ENCODE measurements at regions not wholly inside any gene's neighbourhood (a gene's known extent, or its start where the extent isn't known, plus 50 kb on each side); places are given as distances from the start of the nearest gene placed in this dataset.

- no peak overlapping the region for H3K27ac Mint-ChIP-seq
- DNase-seq, result no peak
Measured at GRCh38 chr3:117268318-117268717, 558.7 kb downstream of the TUSC7 start.

GRCh38 chr3:117272274-117272673, 562.7 kb downstream of the TUSC7 start:
- ChIA-PET CTCF (no interaction called here), POLR2A (no interaction called here)
- H3K4me1 Mint-ChIP-seq (ENCODE audit: low read depth), result no peaks in the 10 kb centered on the region
- H3K9me3 Mint-ChIP-seq (ENCODE audit: insufficient read depth), result peaks cover 7% of the 10 kb centered on the region
- H3K27me3 Mint-ChIP-seq (ENCODE audit: low read depth), result no peaks in the 10 kb centered on the region
- no peak overlapping the region for H3K4me3 Mint-ChIP-seq
- no peak for ATAC-seq
- no peak overlapping the region for H3K27ac Mint-ChIP-seq
- no peak for DNase-seq
- H3K36me3 Mint-ChIP-seq (ENCODE audit: low read depth), result no peaks in the 10 kb centered on the region

More at GRCh38 chr3:117268318-117268717, 558.7 kb downstream of the TUSC7 start:
- H3K4me3 Mint-ChIP-seq, result no peak overlapping the region
- no peak for ATAC-seq
- no peaks in the 10 kb centered on the region for H3K27me3 Mint-ChIP-seq (ENCODE audit: low read depth)
- CTCF ChIA-PET, result no interaction called here
- no peaks in the 10 kb centered on the region for H3K4me1 Mint-ChIP-seq (ENCODE audit: low read depth)
- POLR2A ChIA-PET, result no interaction called here
- H3K9me3 Mint-ChIP-seq (ENCODE audit: insufficient read depth), result peaks cover 7% of the 10 kb centered on the region
- no peaks in the 10 kb centered on the region for H3K36me3 Mint-ChIP-seq (ENCODE audit: low read depth)

DNA sequence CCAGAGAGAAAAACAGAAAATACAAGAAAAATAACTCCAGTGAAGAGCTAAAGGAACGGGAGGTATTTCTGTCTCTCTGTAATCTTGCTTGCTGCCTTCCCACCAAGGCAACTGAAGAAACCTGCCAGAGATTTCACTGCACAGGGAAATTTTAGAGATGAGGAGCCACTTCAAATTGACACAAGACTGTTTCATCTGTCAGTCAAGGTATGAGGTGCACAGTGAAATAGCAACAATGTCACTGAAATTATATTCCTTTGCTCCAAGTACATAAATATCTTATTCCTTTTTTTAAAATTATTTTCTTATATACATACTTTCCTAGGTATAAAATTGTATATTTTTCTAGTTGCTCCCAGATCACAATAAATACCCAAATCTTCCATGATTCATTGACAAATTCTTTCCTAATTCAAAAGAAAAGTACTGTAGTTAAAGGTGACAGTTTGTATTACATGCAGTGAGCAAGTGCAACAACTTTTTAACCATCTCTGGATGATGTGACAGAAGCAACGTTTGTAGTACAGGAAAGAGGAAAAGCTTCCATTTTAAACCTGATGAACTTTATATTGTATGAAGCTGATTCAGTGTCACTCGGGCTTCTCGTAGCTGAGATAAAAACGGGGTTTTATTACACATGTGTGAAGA, 563.4 kb downstream of the TUSC7 start:
- Mint-ChIP-seq H3K4me3 (no peak overlapping the region), H3K27ac (no peak overlapping the region)

DNA sequence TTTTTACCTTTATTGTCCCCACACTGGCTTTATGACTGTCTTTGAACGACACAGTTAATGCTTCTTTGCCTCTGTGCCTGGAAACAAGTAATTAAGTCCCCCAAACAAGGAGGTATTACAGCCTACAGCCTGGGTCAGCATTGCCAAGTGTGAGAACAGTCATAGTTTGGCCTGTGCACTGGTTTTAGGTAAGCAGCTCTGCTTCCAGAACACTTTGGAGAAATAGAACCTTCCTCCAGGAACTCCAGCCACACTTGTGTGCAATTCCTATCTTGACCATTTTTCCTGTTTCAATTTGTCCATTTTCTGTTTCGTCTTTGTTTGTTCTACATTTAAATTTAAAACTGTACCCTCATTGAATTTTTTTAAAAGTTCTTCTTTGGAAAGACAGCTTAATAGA, 568.2 kb downstream of the TUSC7 start:
- Mint-ChIP-seq H3K9me3 (ENCODE audit: insufficient read depth) (no peaks in the 10 kb centered on the region), H3K4me3 (no peak overlapping the region), H3K36me3 (ENCODE audit: low read depth) (no peaks in the 10 kb centered on the region), H3K27ac (no peak overlapping the region), H3K27me3 (ENCODE audit: low read depth) (no peaks in the 10 kb centered on the region), H3K4me1 (ENCODE audit: low read depth) (no peaks in the 10 kb centered on the region)
- ChIA-PET CTCF (no interaction called here), POLR2A (no interaction called here)
- ATAC-seq (no peak), DNase-seq (no peak)

More for the DNA sequence above, 563.4 kb downstream of the TUSC7 start:
- ATAC-seq (no peak), DNase-seq (no peak)
- H3K36me3 Mint-ChIP-seq (ENCODE audit: low read depth), result no peaks in the 10 kb centered on the region
- no peaks in the 10 kb centered on the region for H3K27me3 Mint-ChIP-seq (ENCODE audit: low read depth)
- peaks cover 7% of the 10 kb centered on the region for H3K9me3 Mint-ChIP-seq (ENCODE audit: insufficient read depth)
- H3K4me1 Mint-ChIP-seq (ENCODE audit: low read depth), result no peaks in the 10 kb centered on the region
- ChIA-PET POLR2A (no interaction called here), CTCF (no interaction called here)

DNA sequence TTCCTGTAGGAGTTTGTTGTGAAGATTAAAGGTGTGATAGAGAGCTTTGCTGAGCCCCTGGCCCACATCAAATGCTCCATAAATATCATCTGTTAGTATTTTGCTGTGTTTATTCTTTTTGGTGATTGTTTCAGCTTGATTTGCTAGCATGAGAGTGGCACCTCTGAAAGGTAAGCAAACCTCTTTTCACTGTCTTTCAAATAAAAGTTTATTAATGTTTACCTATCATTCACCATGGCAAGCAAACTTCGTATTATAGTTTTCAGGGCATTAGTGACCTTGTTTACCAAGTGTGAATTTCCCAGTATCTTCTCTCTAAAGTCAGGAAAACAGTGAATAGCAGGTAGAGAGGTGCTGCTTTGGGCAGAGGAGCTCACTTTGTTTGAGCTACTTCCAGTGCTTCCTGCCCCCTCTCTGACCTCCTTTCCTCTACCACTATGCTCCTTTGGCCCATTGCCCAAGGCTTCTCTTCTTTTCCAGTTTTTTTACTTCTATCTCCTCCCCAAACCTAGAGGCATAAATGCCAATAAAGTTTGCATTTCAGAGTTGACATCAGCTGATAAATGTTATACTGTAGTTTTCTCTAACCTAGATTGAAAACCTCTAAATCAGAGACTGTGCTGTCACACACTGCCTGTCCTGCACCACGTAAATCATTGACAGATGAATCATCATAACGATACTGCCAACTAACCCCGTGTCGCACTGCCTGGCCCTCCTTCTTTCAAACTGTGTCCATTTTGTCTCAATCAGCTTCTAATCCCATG, 569.0 kb downstream of the TUSC7 start:
- no peak overlapping the region for H3K27ac Mint-ChIP-seq
- no peaks in the 10 kb centered on the region for H3K9me3 Mint-ChIP-seq (ENCODE audit: insufficient read depth)
- H3K4me1 Mint-ChIP-seq (ENCODE audit: low read depth), result no peaks in the 10 kb centered on the region
- CTCF ChIA-PET, result no interaction called here
- no peak overlapping the region for H3K4me3 Mint-ChIP-seq
- H3K27me3 Mint-ChIP-seq (ENCODE audit: low read depth), result no peaks in the 10 kb centered on the region
- ATAC-seq, result no peak
- POLR2A ChIA-PET, result no interaction called here
- no peak for DNase-seq
- H3K36me3 Mint-ChIP-seq (ENCODE audit: low read depth), result no peaks in the 10 kb centered on the region

- Mint-ChIP-seq H3K4me3 (no peak overlapping the region), H3K4me1 (ENCODE audit: low read depth) (no peaks in the 10 kb centered on the region), H3K27me3 (ENCODE audit: low read depth) (no peaks in the 10 kb centered on the region), H3K36me3 (ENCODE audit: low read depth) (no peaks in the 10 kb centered on the region), H3K27ac (no peak overlapping the region), H3K9me3 (ENCODE audit: insufficient read depth) (no peaks in the 10 kb centered on the region)
- ChIA-PET POLR2A (no interaction called here), CTCF (no interaction called here)
- no peak for ATAC-seq
- DNase-seq, result no peak
Measured at GRCh38 chr3:117281371-117281770, 571.8 kb downstream of the TUSC7 start.

- Mint-ChIP-seq H3K9me3 (ENCODE audit: insufficient read depth) (no peaks in the 10 kb centered on the region), H3K4me3 (no peak overlapping the region), H3K27ac (no peak overlapping the region), H3K27me3 (ENCODE audit: low read depth) (no peaks in the 10 kb centered on the region), H3K4me1 (ENCODE audit: low read depth) (no peaks in the 10 kb centered on the region), H3K36me3 (ENCODE audit: low read depth) (no peaks in the 10 kb centered on the region)
- ChIA-PET POLR2A (no interaction called here), CTCF (no interaction called here)
- DNase-seq (no peak), ATAC-seq (no peak)
Measured at GRCh38 chr3:117282566-117282965, 573.0 kb downstream of the TUSC7 start.

DNA sequence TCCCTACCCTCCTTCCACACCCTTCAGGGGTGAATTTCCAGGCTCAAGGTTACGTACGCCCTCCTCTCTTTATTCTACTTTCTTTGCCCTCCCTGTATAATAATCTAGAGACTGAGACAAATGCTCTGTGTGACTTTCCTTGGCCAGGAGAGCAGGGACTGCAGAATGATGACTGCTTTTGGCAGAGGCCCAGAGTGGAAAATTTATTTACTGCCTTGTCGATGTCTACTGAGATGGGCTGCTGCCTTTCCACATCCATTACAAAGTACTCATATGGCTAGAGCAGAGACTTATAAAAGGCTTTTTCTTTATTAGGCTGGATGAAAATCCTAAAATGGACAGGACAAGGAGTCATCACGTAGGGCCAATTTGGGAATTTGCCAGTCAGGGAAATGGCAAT, 576.2 kb downstream of the TUSC7 start:
- Mint-ChIP-seq H3K27ac (no peak overlapping the region), H3K27me3 (ENCODE audit: low read depth) (no peaks in the 10 kb centered on the region), H3K4me1 (ENCODE audit: low read depth) (no peaks in the 10 kb centered on the region), H3K9me3 (ENCODE audit: insufficient read depth) (no peaks in the 10 kb centered on the region), H3K36me3 (ENCODE audit: low read depth) (no peaks in the 10 kb centered on the region), H3K4me3 (no peak overlapping the region)
- ChIA-PET CTCF (no interaction called here), POLR2A (no interaction called here)
- no peak for ATAC-seq
- DNase-seq, result no peak

DNA sequence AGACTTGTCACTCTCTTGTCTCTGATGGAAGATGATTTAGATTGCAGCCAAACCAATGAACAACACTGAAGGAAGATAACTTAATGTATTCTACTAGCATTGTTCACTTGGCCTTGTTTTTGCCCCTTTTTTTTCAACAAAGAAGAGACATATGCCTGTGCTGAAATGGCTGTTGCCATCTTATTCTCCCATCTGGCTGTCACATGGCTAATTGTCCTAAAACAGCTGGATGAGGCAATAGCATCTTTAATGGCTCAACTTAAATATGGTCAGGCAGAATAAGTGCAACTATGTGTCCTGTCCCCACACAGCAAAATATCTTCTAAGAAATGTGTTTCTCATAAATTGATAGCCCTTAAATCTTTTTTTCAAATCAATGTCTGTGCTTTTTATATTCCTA, 576.9 kb downstream of the TUSC7 start:
- no peaks in the 10 kb centered on the region for H3K9me3 Mint-ChIP-seq (ENCODE audit: insufficient read depth)

GRCh38 chr3:117287602-117288001, 578.0 kb downstream of the TUSC7 start:
- Mint-ChIP-seq H3K4me1 (ENCODE audit: low read depth) (no peaks in the 10 kb centered on the region), H3K27me3 (ENCODE audit: low read depth) (no peaks in the 10 kb centered on the region), H3K27ac (no peak overlapping the region), H3K36me3 (ENCODE audit: low read depth) (no peaks in the 10 kb centered on the region), H3K9me3 (ENCODE audit: insufficient read depth) (no peaks in the 10 kb centered on the region), H3K4me3 (no peak overlapping the region)
- POLR2A ChIA-PET, result no interaction called here
- CTCF ChIA-PET, result no interaction called here
- DNase-seq, result no peak
- ATAC-seq, result no peak

More for the DNA sequence above, 576.9 kb downstream of the TUSC7 start:
- DNase-seq (no peak), ATAC-seq (no peak)
- POLR2A ChIA-PET, result no interaction called here
- no peak overlapping the region for H3K4me3 Mint-ChIP-seq
- no peaks in the 10 kb centered on the region for H3K27me3 Mint-ChIP-seq (ENCODE audit: low read depth)
- no peaks in the 10 kb centered on the region for H3K36me3 Mint-ChIP-seq (ENCODE audit: low read depth)
- no peaks in the 10 kb centered on the region for H3K4me1 Mint-ChIP-seq (ENCODE audit: low read depth)
- no peak overlapping the region for H3K27ac Mint-ChIP-seq
- CTCF ChIA-PET, result no interaction called here

GRCh38 chr3:117291476-117291875, 581.9 kb downstream of the TUSC7 start:
- POLR2A ChIA-PET, result no interaction called here
- DNase-seq (no peak), ATAC-seq (no peak)
- Mint-ChIP-seq H3K36me3 (ENCODE audit: low read depth) (no peaks in the 10 kb centered on the region), H3K4me1 (ENCODE audit: low read depth) (no peaks in the 10 kb centered on the region), H3K27ac (no peak overlapping the region), H3K9me3 (ENCODE audit: insufficient read depth) (no peaks in the 10 kb centered on the region), H3K27me3 (ENCODE audit: low read depth) (no peaks in the 10 kb centered on the region), H3K4me3 (no peak overlapping the region)
- CTCF ChIA-PET, result no interaction called here

DNA sequence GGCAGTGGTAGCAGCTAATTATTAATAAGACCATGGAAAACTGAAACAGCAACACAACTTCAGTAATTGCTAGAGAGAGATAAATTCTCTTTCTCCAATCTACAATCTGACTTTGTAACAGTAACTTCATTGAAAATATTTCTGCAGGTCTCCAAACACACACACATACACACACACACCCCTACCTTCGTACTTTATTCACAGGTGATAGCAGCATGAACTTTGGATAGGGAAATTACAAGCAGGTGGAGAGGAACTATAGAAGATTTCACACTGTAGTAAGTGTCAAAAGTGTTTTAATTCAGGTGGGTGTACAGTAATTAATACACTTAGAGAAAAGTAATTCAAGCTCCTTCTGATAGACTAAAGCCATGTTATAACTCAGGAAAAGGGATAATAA, 587.5 kb downstream of the TUSC7 start:
- no peaks in the 10 kb centered on the region for H3K9me3 Mint-ChIP-seq (ENCODE audit: insufficient read depth)
- H3K27ac Mint-ChIP-seq, result no peak overlapping the region
- POLR2A ChIA-PET, result no interaction called here
- H3K27me3 Mint-ChIP-seq (ENCODE audit: low read depth), result no peaks in the 10 kb centered on the region
- H3K4me1 Mint-ChIP-seq (ENCODE audit: low read depth), result no peaks in the 10 kb centered on the region
- H3K4me3 Mint-ChIP-seq, result no peak overlapping the region
- CTCF ChIA-PET, result no interaction called here
- H3K36me3 Mint-ChIP-seq (ENCODE audit: low read depth), result no peaks in the 10 kb centered on the region
- DNase-seq (no peak), ATAC-seq (no peak)

DNA sequence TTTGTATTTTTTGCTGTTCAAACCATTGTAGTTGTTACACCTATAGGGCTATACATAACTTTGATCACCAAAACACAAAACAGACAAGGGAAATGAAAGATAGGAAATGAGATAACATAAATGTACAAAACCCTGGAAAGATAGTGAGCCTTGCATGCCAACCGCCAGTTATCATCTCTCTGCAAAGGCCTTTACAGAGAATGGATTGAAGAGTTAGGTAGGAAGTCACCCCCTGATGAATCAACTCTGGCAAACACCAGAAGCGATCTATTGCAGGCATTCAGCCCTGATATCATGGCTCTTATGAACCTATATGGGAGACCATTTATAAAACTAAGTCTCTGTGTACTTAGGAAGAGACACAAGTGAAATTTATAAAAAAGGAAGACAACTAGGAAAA, 588.0 kb downstream of the TUSC7 start:
- Mint-ChIP-seq H3K27me3 (ENCODE audit: low read depth) (no peaks in the 10 kb centered on the region), H3K4me3 (no peak overlapping the region), H3K9me3 (ENCODE audit: insufficient read depth) (no peaks in the 10 kb centered on the region), H3K4me1 (ENCODE audit: low read depth) (no peaks in the 10 kb centered on the region), H3K27ac (no peak overlapping the region), H3K36me3 (ENCODE audit: low read depth) (no peaks in the 10 kb centered on the region)
- ChIA-PET POLR2A (no interaction called here), CTCF (no interaction called here)
- DNase-seq, result no peak
- ATAC-seq, result no peak

Data from activated CD8-positive, alpha-beta T cell treated with anti-CD3 and anti-CD28 coated beads, Interleukin-2, amount 10 ng/mL, durations not matched to agents 7 days and 5 days (primary cell).